ENCODE measurements at regions not wholly inside any gene's neighbourhood (a gene's known extent, or its start where the extent isn't known, plus 50 kb on each side); places are given as distances from the start of the nearest gene placed in this dataset.

GRCh38 chr13:57918913-57919312 is 287.4 kb downstream of the PCDH17 start:
- DNase-seq, result no peak

- no peak for DNase-seq
Measured at GRCh38 chr13:57925250-57925649, 293.7 kb downstream of the PCDH17 start.

GRCh38 chr13:57925751-57926150 is 294.2 kb downstream of the PCDH17 start:
- DNase-seq, result no peak

GRCh38 chr13:57932061-57932460 is 300.5 kb downstream of the PCDH17 start:
- DNase-seq, result no peak

- no peak for DNase-seq
Measured at GRCh38 chr13:57933606-57934005, 302.1 kb downstream of the PCDH17 start.

GRCh38 chr13:57935965-57936364 is 304.4 kb downstream of the PCDH17 start:
- no peak for DNase-seq

GRCh38 chr13:57946361-57946760 is 314.8 kb downstream of the PCDH17 start:
- DNase-seq, result no peak

- no peak for DNase-seq
Measured at GRCh38 chr13:57948884-57949283, 317.3 kb downstream of the PCDH17 start.

GRCh38 chr13:57969951-57970350 is 338.4 kb downstream of the PCDH17 start:
- no peak for DNase-seq

- DNase-seq, result no peak
Measured at GRCh38 chr13:57970404-57970803, 338.9 kb downstream of the PCDH17 start.

GRCh38 chr13:57982782-57983181 is 351.2 kb downstream of the PCDH17 start:
- DNase-seq, result no peak

GRCh38 chr13:57988276-57988675 is 356.7 kb downstream of the PCDH17 start:
- no peak for DNase-seq

GRCh38 chr13:57991041-57991440 is 359.5 kb downstream of the PCDH17 start:
- DNase-seq, result no peak

- DNase-seq, result no peak
Measured at GRCh38 chr13:57992416-57992815, 360.9 kb downstream of the PCDH17 start.

GRCh38 chr13:57996717-57997116 is 365.2 kb downstream of the PCDH17 start:
- DNase-seq, result no peak

- DNase-seq, result no peak
Measured at GRCh38 chr13:58004751-58005150, 373.2 kb downstream of the PCDH17 start.

- DNase-seq, result no peak
Measured at GRCh38 chr13:58018020-58018419, 386.5 kb downstream of the PCDH17 start.

- DNase-seq, result no peak
Measured at GRCh38 chr13:58018865-58019264, 387.3 kb downstream of the PCDH17 start.

- no peak for DNase-seq
Measured at GRCh38 chr13:58024103-58024502, 392.6 kb downstream of the PCDH17 start.

GRCh38 chr13:58025821-58026220 is 394.3 kb downstream of the PCDH17 start:
- no peak for DNase-seq

GRCh38 chr13:58032676-58033460 is 401.3 kb downstream of the PCDH17 start:
- DNase-seq, result no peak

- no peak for DNase-seq
Measured at GRCh38 chr13:58043971-58044370, 412.4 kb downstream of the PCDH17 start.

GRCh38 chr13:58048670-58049069 is 417.1 kb downstream of the PCDH17 start:
- no peak for DNase-seq

- DNase-seq, result no peak
Measured at GRCh38 chr13:58051396-58051795, 419.9 kb downstream of the PCDH17 start.

- DNase-seq, result no peak
Measured at GRCh38 chr13:58051807-58052375, 420.3 kb downstream of the PCDH17 start.

All from hematopoietic multipotent progenitor cell treated with erythropoietin and hydrocortisone succinate and interleukin-3 and kit ligand, for 6 days (in vitro differentiated cells).